A673 (cell line): ENCODE measurements at regions not wholly inside any gene's neighbourhood (a gene's known extent, or its start where the extent isn't known, plus 50 kb on each side); places are given as distances from the start of the nearest gene placed in this dataset.

ENCODE experiments used
- BruUV-seq: library from RNA; stranded (reverse); fragments of 400-500 nt; replicated peaks from 2 replicates; lab custom pipeline; 2021; lab: Mats Ljungman, UMichigan
- CTCF ChIA-PET: fragments of 300-600 bp; sonication (Branson Sonifier 250); formaldehyde crosslinking; loops from one replicate; lab custom pipeline; 2022; ENCODE audit warnings: antibody characterized with exemption; lab: Charles Lee
- POLR2A ChIA-PET: fragments of 300-600 bp; sonication (Branson Sonifier 250); formaldehyde crosslinking; loops from one replicate; lab custom pipeline; 2022; ENCODE audit warnings: antibody characterized with exemption; ENCODE audit not compliant: low non-redundant PET; lab: Charles Lee
- DNase-seq: peaks from one replicate; pipeline ENCODE4 v3.0.0-alpha.2; 2015; ENCODE audit warnings: low spot score
- H3K27ac ChIP-seq: fragments of 200-600 bp; sonication (generic); 2 replicates; pipeline ENCODE4 v1.5.1; 2016; ENCODE audit warnings: mixed run types, low read depth, mild to moderate bottlenecking, mixed read lengths, antibody characterized with exemption, low read length; ENCODE audit not compliant: poor library complexity, severe bottlenecking
- H3K27me3 ChIP-seq: fragments of 200-600 bp; sonication (generic); replicated peaks from 2 replicates; pipeline ENCODE4 v1.6.1; 2017; ENCODE audit warnings: mixed run types, low read depth, mild to moderate bottlenecking, mixed read lengths, antibody characterized with exemption, low read length; ENCODE audit not compliant: insufficient read depth, poor library complexity
- H3K36me3 ChIP-seq: fragments of 200-600 bp; sonication (generic); 2 replicates; pipeline ENCODE4 v1.6.1; 2016; ENCODE audit warnings: mixed run types, mild to moderate bottlenecking, mixed read lengths, antibody characterized with exemption, low read length; ENCODE audit not compliant: insufficient read depth, poor library complexity, severe bottlenecking
- H3K4me1 ChIP-seq: fragments of 200-600 bp; sonication (generic); 2 replicates; pipeline ENCODE4 v1.6.1; 2017; ENCODE audit warnings: mixed run types, mild to moderate bottlenecking, mixed read lengths, antibody characterized with exemption, low read length; ENCODE audit not compliant: insufficient read depth, poor library complexity, severe bottlenecking
- H3K4me3 ChIP-seq: fragments of 200-600 bp; sonication (generic); 2 replicates; pipeline ENCODE4 v1.5.1; 2016; ENCODE audit warnings: low read depth, mixed run types, mild to moderate bottlenecking, mixed read lengths, low read length; ENCODE audit not compliant: poor library complexity, severe bottlenecking
- H3K9me3 ChIP-seq: fragments of 200-600 bp; sonication (generic); 2 replicates; pipeline ENCODE4 v1.6.1; 2016; ENCODE audit warnings: mixed run types, low read depth, mild to moderate bottlenecking, mixed read lengths, antibody characterized with exemption, low read length; ENCODE audit not compliant: poor library complexity, severe bottlenecking
- CTCF ChIP-seq: fragments of 300-800, 200-600 bp; sonication (generic); conservative IDR thresholded peaks from 2 replicates; pipeline ENCODE4 v1.5.1; 2017; ENCODE audit warnings: low read depth, mild to moderate bottlenecking, antibody characterized with exemption, low read length, moderate library complexity, mixed read lengths
- EZH2 ChIP-seq: fragments of 200-600 bp; sonication (generic); IDR thresholded peaks from 2 replicates; pipeline ENCODE4 v1.6.1; 2017; ENCODE audit warnings: borderline replicate concordance, low read depth, mild to moderate bottlenecking, mixed read lengths, antibody characterized with exemption, low read length; ENCODE audit not compliant: poor library complexity, severe bottlenecking
- intact Hi-C: fragments of 100-400 bp; cut with micrococcal nuclease; formaldehyde crosslinking; loops from one replicate; pipeline ENCODE4 v1.10.0; 2022; ENCODE audit not compliant: unreplicated experiment

- no peak for TF ChIP-seq CTCF
- TF ChIP-seq EZH2: no peak
- no TSS peak for BruUV-seq
- no peak overlapping the region for H3K27ac ChIP-seq
- DNase-seq: peak; percentile 47
- peaks cover 3% of the 10 kb centered on the region for H3K4me1 ChIP-seq
- no peak overlapping the region for H3K4me3 ChIP-seq
- H3K9me3 ChIP-seq: no peaks in the 10 kb centered on the region
- no peaks in the 10 kb centered on the region for H3K27me3 ChIP-seq
- CTCF ChIA-PET: no interaction called here
- POLR2A ChIA-PET: no interaction called here
- no peaks in the 10 kb centered on the region for H3K36me3 ChIP-seq
- intact Hi-C loops: no loop called here
These were observed 137.8 kb downstream of the TSEN15 start for GRCh38 chr1:184189361-184189760.

- Histone ChIP-seq H3K4me1 (peaks cover 3% of the 10 kb centered on the region), H3K27ac (no peak overlapping the region), H3K9me3 (no peaks in the 10 kb centered on the region), H3K27me3 (no peaks in the 10 kb centered on the region), H3K36me3 (no peaks in the 10 kb centered on the region), H3K4me3 (no peak overlapping the region)
- no TSS peak for BruUV-seq
- TF ChIP-seq EZH2: no peak
- TF ChIP-seq CTCF: no peak
- intact Hi-C loops: no loop called here
- ChIA-PET POLR2A (no interaction called here), CTCF (no interaction called here)
- DNase-seq: no peak
These were observed 139.1 kb downstream of the TSEN15 start for GRCh38 chr1:184190616-184191015.

GRCh38 chr1:184191181-184191621, 139.7 kb downstream of the TSEN15 start:
- peak; percentile 4 for DNase-seq
- intact Hi-C loops: no loop called here
- ChIA-PET POLR2A (no interaction called here), CTCF (no interaction called here)
- no peak overlapping the region for H3K27ac ChIP-seq
- no peak overlapping the region for H3K4me3 ChIP-seq
- H3K9me3 ChIP-seq: no peaks in the 10 kb centered on the region
- no peak for TF ChIP-seq CTCF
- TF ChIP-seq EZH2: no peak
- peaks cover 3% of the 10 kb centered on the region for H3K4me1 ChIP-seq
- H3K27me3 ChIP-seq: no peaks in the 10 kb centered on the region
- no TSS peak for BruUV-seq
- H3K36me3 ChIP-seq: no peaks in the 10 kb centered on the region
